ENCODE measurements at regions not wholly inside any gene's neighbourhood (a gene's known extent, or its start where the extent isn't known, plus 50 kb on each side); places are given as distances from the start of the nearest gene placed in this dataset.

DNA sequence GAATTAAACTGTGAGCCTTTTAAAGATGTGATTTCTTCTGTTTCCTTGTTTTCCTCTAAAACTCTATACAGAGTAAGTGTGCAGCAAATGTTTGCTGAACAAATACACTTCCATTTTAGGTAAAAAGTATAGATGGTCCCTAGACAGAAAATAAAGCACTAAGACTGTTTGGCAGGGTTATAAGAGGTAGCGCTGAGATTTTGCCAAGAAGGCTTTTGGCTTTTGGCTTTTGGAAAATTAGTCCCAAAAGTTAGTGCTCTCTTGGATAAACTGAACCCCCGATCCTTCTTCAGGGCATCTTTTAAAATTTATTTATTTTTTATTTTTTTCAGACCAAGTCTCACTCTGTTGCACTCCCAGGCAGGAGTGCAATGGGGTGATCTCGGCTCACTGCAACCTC, 175.7 kb upstream of the NRP1 start:
- Mint-ChIP-seq H3K4me3 (no peak overlapping the region), H3K4me1 (ENCODE audit: low read depth) (no peaks in the 10 kb centered on the region), H3K27ac (no peak overlapping the region), H3K27me3 (ENCODE audit: insufficient read depth) (no peaks in the 10 kb centered on the region), H3K36me3 (ENCODE audit: low read depth) (no peaks in the 10 kb centered on the region), H3K9me3 (no peaks in the 10 kb centered on the region)
- intact Hi-C loops (cut with micrococcal nuclease), result no loop called here
- DNase-seq (ENCODE audit: low spot score), result no peak

DNA sequence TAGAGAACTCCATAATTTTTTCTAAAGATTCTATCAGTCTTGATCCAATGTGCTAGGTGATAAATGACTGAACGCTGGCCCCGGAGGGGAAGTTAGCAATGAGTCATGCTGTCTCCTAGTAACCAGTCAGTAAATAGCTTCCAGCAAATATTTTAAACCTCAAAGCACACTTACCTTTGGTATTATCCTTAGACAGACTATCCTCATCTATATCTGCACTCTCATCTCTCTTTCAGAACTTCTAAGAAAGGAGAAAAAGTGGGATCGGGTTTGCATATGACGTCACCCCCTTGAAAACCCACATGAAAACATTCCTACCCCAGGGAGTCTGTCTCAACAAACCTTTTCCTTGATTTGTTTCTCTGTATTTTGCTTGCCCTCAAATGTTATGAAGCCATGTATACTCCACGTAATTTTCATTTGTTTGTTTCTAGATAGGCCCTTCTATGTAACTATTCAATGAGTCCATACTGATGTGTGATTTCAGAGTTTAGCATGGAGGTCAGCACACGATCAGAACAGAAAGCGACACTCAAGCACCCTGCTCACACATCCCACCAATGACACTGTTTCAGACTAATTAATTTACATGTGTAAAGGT, 174.9 kb upstream of the NRP1 start:
- no peaks in the 10 kb centered on the region for H3K27me3 Mint-ChIP-seq (ENCODE audit: insufficient read depth)
- no peak overlapping the region for H3K4me3 Mint-ChIP-seq
- H3K36me3 Mint-ChIP-seq (ENCODE audit: low read depth), result no peaks in the 10 kb centered on the region
- no peak for DNase-seq (ENCODE audit: low spot score)
- H3K9me3 Mint-ChIP-seq, result no peaks in the 10 kb centered on the region
- intact Hi-C loops (cut with micrococcal nuclease), result loop anchor here (10.0 kb wide), 1 partner anchor 175 kb away; the partner anchor contains the start of gene NRP1
- H3K4me1 Mint-ChIP-seq (ENCODE audit: low read depth), result no peaks in the 10 kb centered on the region
- no peak overlapping the region for H3K27ac Mint-ChIP-seq

DNA sequence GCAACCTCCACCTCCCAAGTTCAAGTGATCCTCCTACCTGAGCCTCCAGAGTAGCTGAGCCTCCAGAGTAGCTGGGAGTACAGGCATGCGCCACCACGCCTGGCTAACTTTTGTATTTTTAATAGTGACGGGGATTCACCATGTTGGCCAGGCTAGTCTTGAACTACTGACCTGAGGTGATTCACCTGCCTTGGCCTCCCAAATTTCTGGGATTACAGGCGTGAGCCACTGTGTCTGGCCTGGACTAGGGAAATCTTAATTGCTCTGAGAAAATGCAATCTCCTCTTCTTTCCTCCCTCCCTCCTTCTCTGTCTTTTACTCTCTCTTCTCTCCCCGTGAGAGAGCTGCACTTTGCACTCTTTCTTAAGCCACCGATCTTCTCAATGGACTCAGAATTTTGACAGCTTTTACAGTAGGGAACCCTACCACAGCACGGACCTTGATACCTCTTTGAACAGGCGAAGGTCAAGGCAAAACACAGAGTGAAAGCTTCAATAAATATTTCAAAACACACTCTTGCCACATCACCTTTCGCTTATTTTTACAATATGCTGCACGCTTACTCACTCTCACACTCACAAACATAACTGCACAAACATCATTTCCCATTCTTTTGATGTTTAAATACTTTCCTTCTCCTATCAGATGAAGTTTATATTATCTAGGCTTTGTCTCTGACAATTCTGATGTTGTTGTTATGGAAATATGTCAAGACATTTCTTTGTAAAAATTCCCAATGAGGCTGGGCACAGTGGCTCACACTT, 173.4 kb upstream of the NRP1 start:
- H3K4me3 Mint-ChIP-seq, result no peak overlapping the region
- H3K9me3 Mint-ChIP-seq, result no peaks in the 10 kb centered on the region
- H3K36me3 Mint-ChIP-seq (ENCODE audit: low read depth), result no peaks in the 10 kb centered on the region
- intact Hi-C loops (cut with micrococcal nuclease), result loop anchor here (10.0 kb wide), 1 partner anchor 173 kb away; the partner anchor contains the start of gene NRP1
- no peak for DNase-seq (ENCODE audit: low spot score)
- H3K27ac Mint-ChIP-seq, result no peak overlapping the region
- H3K27me3 Mint-ChIP-seq (ENCODE audit: insufficient read depth), result no peaks in the 10 kb centered on the region
- no peaks in the 10 kb centered on the region for H3K4me1 Mint-ChIP-seq (ENCODE audit: low read depth)

DNA sequence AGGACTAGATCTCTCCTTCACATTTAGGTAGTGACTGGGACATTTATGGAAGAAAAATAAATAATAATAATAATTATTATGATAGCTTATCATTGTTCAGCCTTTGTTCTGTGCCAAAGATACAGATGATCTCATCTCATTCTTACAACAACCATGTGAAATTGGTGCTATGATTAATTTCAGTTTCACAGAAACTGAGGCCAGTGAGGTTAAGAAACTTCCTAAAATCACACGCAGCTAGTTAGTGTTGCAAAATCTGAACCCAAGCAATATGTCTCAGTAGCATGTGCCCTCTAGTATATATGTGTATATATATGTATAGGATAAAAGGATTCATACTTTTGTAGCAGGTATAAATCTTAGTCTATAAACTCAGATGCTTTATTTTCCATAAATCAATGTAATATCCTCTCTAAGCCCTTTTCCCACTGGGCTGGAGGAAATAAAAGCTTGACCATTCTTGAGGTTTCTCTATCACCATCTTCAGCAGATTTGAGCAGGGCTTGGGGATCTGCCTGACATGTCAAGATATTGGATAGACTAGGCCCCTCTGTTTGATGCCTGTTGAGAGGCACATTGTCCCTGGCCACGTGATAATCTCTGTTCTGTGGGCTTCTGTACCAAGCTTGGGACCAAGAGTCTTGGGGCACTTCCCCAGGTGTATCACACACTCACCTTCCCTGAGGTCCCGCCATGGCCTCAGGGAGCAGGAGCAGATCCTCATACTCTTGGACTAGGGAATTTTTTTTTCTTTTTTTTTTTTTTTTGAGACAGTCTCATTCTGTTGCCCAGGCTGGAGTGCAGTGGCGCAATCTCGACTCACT, 172.6 kb upstream of the NRP1 start:
- H3K27me3 Mint-ChIP-seq (ENCODE audit: insufficient read depth), result no peaks in the 10 kb centered on the region
- intact Hi-C loops (cut with micrococcal nuclease), result loop anchor here (10.0 kb wide), 1 partner anchor 172 kb away; the partner anchor contains the start of gene NRP1

DNA sequence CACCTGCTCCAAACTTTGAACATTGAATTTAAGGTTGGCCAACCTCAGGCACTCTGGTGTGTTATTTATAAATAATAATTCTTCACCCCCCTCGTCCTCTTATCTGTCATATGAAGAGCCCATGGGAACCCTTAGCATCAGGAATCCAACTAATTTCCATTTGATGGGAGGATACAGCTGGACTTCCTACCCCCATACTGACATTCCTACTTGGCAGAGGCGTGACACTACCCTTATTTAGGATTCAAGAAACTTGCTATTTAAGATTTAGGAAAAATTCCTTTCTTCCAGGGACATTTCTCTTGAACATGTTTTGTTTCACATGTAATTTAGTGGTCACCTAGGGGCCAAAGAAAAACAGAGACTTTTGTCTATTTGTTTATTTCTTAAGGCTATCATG, 171.9 kb upstream of the NRP1 start:
- Mint-ChIP-seq H3K36me3 (ENCODE audit: low read depth) (no peaks in the 10 kb centered on the region), H3K27ac (no peak overlapping the region), H3K4me1 (ENCODE audit: low read depth) (no peaks in the 10 kb centered on the region), H3K9me3 (no peaks in the 10 kb centered on the region), H3K4me3 (no peak overlapping the region), H3K27me3 (ENCODE audit: insufficient read depth) (no peaks in the 10 kb centered on the region)
- intact Hi-C loops (cut with micrococcal nuclease), result loop anchor here (10.0 kb wide), 1 partner anchor 172 kb away; the partner anchor contains the start of gene NRP1
- DNase-seq (ENCODE audit: low spot score), result no peak

More for the DNA sequence above, 172.6 kb upstream of the NRP1 start:
- no peaks in the 10 kb centered on the region for H3K4me1 Mint-ChIP-seq (ENCODE audit: low read depth)
- no peak for DNase-seq (ENCODE audit: low spot score)
- H3K9me3 Mint-ChIP-seq, result no peaks in the 10 kb centered on the region
- no peak overlapping the region for H3K27ac Mint-ChIP-seq
- no peaks in the 10 kb centered on the region for H3K36me3 Mint-ChIP-seq (ENCODE audit: low read depth)
- no peak overlapping the region for H3K4me3 Mint-ChIP-seq

DNA sequence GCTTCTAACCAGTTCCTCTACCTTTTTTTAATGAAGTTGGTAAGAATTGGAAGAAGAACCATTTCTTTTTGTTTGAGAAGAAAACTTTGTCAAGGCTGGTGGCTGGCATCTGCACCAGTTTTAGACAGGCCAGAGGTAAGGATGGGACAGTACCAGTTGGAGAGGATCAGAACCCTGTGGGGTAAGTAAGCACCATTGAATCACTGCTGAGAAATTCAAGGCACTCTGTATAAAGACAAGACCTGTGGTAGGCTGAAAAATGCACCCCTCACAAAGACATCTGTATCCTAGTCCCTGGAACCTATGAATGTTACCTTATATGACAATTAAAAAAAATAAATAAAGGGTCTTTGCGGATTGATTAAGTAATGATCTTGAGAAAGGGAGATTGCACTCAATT, 166.7 kb upstream of the NRP1 start:
- no peaks in the 10 kb centered on the region for H3K27me3 Mint-ChIP-seq (ENCODE audit: insufficient read depth)
- intact Hi-C loops (cut with micrococcal nuclease), result loop anchor here (10.0 kb wide), 1 partner anchor 166 kb away; the partner anchor contains the start of gene NRP1
- no peak overlapping the region for H3K27ac Mint-ChIP-seq

DNA sequence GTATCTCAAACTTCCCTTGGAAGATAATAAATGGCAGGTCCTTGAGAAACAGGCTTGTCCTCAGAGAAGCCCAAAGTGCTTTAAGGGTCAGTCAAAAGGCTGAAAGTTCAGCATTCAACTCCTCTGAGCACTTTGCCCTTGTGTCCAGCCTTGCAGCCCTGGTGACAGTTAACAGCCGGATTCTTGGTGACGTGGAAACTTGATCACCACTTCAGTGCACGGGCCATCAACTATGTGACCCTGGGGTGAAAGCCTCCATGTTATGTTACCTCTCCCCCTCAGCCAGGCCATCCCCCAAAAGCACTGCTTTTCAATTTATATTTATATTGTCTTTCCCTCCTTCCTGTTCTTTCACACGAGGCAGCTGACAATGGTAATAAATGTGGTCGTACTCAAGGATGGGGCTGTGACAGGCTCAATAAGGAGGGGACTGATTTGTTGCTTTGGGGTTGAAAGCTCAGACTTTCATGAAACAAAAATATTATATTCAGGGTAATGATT, 164.0 kb upstream of the NRP1 start:
- Mint-ChIP-seq H3K9me3 (no peaks in the 10 kb centered on the region), H3K36me3 (ENCODE audit: low read depth) (no peaks in the 10 kb centered on the region)

More for the DNA sequence above, 166.7 kb upstream of the NRP1 start:
- Mint-ChIP-seq H3K36me3 (ENCODE audit: low read depth) (no peaks in the 10 kb centered on the region), H3K4me1 (ENCODE audit: low read depth) (no peaks in the 10 kb centered on the region), H3K9me3 (no peaks in the 10 kb centered on the region), H3K4me3 (no peak overlapping the region)
- DNase-seq (ENCODE audit: low spot score), result no peak

DNA sequence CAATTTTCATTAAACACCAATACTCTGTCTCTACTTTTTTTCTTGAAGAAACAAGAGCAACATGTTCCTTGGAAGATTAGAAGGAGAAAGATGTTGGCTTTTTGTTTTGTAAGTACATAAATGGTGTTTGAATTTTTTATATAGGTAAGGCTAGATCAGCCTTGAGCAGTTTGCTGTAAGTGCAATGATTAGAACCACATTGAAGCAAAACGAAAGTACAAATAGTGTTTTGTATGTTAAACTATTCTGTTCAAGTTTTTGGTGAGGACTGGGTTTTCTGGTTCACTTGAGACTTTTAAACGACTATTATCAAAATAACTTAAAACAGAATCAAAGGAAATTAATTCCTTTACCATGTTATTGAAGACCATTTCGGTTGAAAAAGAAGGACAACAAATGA, 162.9 kb upstream of the NRP1 start:
- Mint-ChIP-seq H3K27me3 (ENCODE audit: insufficient read depth) (no peaks in the 10 kb centered on the region), H3K4me3 (no peak overlapping the region), H3K36me3 (ENCODE audit: low read depth) (no peaks in the 10 kb centered on the region), H3K4me1 (ENCODE audit: low read depth) (no peaks in the 10 kb centered on the region), H3K27ac (no peak overlapping the region), H3K9me3 (no peaks in the 10 kb centered on the region)
- no peak for DNase-seq (ENCODE audit: low spot score)
- intact Hi-C loops (cut with micrococcal nuclease), result no loop called here

More for the DNA sequence above, 164.0 kb upstream of the NRP1 start:
- DNase-seq (ENCODE audit: low spot score), result no peak
- intact Hi-C loops (cut with micrococcal nuclease), result no loop called here
- Mint-ChIP-seq H3K4me3 (no peak overlapping the region), H3K4me1 (ENCODE audit: low read depth) (no peaks in the 10 kb centered on the region), H3K27me3 (ENCODE audit: insufficient read depth) (no peaks in the 10 kb centered on the region), H3K27ac (no peak overlapping the region)

DNA sequence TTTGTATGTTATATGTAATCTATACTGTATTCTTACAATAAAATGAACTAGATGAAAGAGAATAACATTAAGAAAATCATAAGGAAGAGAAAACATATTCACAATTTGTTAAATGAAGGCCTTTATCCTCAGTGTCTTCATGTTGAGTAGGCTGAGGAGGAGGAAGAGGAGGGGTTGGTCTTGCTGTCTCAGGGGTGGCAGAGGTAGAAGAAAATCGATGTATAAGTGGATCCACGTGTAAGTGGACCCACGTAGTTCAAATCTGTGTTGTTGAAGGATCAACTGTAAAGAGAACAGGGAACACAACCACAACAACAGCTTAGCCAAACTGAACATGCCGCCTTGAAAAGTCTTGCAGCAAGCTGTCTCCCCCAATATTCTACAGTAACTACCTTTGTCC, 161.6 kb upstream of the NRP1 start:
- intact Hi-C loops (cut with micrococcal nuclease), result no loop called here
- H3K36me3 Mint-ChIP-seq (ENCODE audit: low read depth), result no peaks in the 10 kb centered on the region
- no peak overlapping the region for H3K4me3 Mint-ChIP-seq
- DNase-seq (ENCODE audit: low spot score), result no peak
- H3K4me1 Mint-ChIP-seq (ENCODE audit: low read depth), result no peaks in the 10 kb centered on the region
- no peak overlapping the region for H3K27ac Mint-ChIP-seq
- H3K9me3 Mint-ChIP-seq, result no peaks in the 10 kb centered on the region
- no peaks in the 10 kb centered on the region for H3K27me3 Mint-ChIP-seq (ENCODE audit: insufficient read depth)

DNA sequence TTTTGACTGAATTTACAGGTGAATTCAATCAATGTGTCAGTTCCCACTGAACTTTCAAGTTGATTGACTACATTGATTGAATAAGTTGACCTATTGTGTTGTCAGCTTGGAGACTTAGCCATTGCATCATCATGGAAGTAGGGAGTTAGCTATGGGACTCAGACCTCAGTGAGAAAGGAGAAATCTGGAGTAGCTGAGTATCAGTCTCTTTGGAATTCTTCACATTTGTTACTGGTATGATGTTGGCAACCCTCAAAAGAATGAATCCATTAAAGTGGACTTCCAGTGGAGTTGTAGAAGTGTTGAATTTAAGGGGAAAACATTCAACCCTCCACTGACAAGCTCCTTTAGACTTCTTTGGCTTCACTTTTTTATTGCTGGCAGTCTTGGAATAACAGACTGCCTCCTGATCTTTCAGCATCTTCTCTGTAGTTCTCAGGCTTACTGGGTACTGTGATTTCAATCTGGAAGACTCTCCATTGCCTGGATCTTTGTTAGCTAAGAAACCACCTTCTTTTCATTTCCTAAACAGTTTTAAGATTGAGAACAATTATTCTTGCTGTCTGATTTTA, 160.3 kb upstream of the NRP1 start:
- Mint-ChIP-seq H3K27ac (no peak overlapping the region), H3K4me1 (ENCODE audit: low read depth) (no peaks in the 10 kb centered on the region), H3K36me3 (ENCODE audit: low read depth) (no peaks in the 10 kb centered on the region), H3K27me3 (ENCODE audit: insufficient read depth) (no peaks in the 10 kb centered on the region), H3K9me3 (no peaks in the 10 kb centered on the region), H3K4me3 (no peak overlapping the region)
- intact Hi-C loops (cut with micrococcal nuclease), result no loop called here
- DNase-seq (ENCODE audit: low spot score), result no peak

DNA sequence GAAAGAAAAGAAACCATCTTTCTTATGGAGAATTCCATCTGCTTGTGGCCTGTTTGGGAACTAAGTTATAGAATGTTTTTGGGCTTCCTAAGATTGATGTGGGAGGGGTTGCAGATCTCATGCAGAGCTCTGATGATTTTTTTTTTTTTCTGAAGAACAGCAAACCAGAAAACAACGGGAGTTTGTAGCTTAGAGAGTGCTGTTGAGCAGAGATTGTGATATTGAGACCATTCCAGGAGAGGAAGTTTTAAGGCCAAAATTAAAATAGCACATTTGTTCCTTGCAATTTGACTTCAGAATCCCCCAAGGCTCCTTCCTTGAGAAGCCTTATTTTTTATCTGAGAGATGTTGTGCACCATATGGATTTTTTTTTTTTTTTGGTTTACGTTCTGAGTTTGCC, 159.5 kb upstream of the NRP1 start:
- intact Hi-C loops (cut with micrococcal nuclease), result no loop called here
- no peaks in the 10 kb centered on the region for H3K9me3 Mint-ChIP-seq
- H3K4me1 Mint-ChIP-seq (ENCODE audit: low read depth), result no peaks in the 10 kb centered on the region
- H3K27ac Mint-ChIP-seq, result no peak overlapping the region
- H3K4me3 Mint-ChIP-seq, result no peak overlapping the region
- DNase-seq (ENCODE audit: low spot score), result no peak
- no peaks in the 10 kb centered on the region for H3K27me3 Mint-ChIP-seq (ENCODE audit: insufficient read depth)
- H3K36me3 Mint-ChIP-seq (ENCODE audit: low read depth), result no peaks in the 10 kb centered on the region

DNA sequence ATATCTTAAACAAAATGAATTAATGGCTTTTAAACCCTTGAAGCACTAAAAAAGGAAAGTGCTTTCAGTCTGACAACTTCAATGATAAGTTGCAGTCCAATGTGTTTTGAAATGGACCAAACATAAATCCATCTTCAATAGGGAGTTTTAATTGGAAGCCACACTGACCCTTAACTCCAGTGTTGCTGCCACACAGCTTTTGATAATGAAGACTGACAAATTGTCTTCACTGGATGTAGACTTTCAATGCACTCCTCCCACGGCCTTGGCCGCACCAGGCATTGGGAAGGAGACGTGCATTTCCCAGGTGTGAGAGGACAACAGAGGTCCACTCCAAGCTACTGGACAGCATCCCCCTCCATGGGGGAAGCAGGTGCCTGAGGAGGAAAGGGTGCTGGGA, 159.0 kb upstream of the NRP1 start:
- intact Hi-C loops (cut with micrococcal nuclease), result no loop called here
- H3K36me3 Mint-ChIP-seq (ENCODE audit: low read depth), result no peaks in the 10 kb centered on the region
- no peaks in the 10 kb centered on the region for H3K4me1 Mint-ChIP-seq (ENCODE audit: low read depth)
- no peaks in the 10 kb centered on the region for H3K9me3 Mint-ChIP-seq
- H3K27me3 Mint-ChIP-seq (ENCODE audit: insufficient read depth), result no peaks in the 10 kb centered on the region
- DNase-seq (ENCODE audit: low spot score), result no peak
- no peak overlapping the region for H3K4me3 Mint-ChIP-seq
- no peak overlapping the region for H3K27ac Mint-ChIP-seq

Data from activated T-helper 1 cell treated with anti-CD3 and anti-CD28 coated beads, Interleukin-12 subunit alpha, Interleukin-12 subunit beta, Interleukin-2, Interleukin-4 antibody, amounts not matched to agents 30 ng/mL and 10 ng/mL and 1 ng/mL, durations not matched to agents 14 hours and 24 hours and 36 hours (primary cell).